SIG-M5 (cell line): ENCODE measurements at regions not wholly inside any gene's neighbourhood (a gene's known extent, or its start where the extent isn't known, plus 50 kb on each side); places are given as distances from the start of the nearest gene placed in this dataset.
"Not testable (repeated sequence)": the region's sequence is repeated elsewhere in the genome, so short reads cannot be mapped to it uniquely, and the experiment has no call there.

Experiments used
- DNase-seq: peaks from one replicate; lab custom pipeline; 2025; lab: John Stamatoyannopoulos, UW

DNA sequence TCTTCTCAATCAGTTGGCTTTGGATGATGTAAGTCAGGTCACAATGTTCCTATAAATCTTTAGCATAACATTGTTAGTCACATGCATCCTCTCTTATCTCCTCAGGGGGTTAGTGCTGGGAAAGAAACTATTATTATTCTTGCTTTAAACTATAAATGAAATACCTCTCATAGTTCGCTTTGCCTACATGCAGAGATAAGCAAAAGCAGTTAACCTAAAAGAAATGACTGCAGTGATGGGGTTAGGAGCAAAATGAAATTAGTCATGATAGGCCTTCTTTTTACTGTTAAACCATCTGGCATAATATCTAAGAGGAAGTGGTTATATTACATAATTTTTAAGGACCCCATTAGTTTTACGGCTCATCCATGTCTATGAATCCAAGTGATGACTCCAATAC lies 91.7 kb upstream of the IGSF10 start:
- DNase-seq, result peak; percentile 52

DNA sequence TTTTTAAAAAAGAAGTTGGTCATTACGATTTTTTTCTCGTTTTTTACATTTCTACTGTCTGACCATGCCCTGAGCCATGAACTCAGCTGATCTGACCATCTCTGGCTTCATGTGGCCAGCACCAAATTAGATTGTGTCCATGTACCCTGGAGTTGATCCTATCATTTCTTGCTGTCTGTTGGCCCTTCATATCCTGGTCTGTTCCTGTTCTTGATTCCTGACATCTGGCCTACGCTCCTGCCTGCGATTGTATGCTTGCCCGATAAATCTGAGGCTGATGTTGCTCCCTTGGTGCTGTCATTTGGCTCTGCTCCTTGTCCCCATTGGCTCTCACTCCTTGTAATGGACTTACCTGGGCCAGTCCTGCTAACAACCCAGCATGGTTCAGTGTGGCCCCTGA lies 89.8 kb upstream of the IGSF10 start:
- DNase-seq, result no peak

DNA sequence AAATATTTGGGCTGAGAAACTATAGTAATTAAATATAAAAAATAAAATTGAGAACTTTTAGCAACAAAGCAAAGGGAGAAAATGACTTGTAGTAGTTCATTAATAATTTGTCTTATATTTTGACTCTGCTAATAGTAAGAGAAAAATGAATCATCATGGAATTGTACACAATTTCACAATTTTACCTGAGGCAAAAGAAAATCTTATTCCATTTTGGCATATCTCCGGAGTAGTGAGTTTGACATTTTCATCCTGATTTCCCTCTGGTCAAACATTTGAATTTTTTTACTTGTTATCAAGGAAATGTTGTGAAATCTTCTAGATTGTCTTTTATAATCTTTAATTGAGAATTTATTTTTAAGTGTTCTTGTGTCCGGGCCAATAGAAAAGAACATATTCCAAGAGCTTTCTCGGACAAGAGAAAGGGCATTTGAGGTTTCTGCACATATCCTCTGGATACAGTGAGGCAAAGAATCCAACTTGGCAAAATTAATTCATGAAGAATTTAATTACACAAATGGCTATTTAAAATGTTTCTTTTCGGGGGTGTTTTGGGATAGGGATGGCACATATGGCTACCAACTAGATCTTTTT lies 89.3 kb upstream of the IGSF10 start:
- no peak for DNase-seq

DNA sequence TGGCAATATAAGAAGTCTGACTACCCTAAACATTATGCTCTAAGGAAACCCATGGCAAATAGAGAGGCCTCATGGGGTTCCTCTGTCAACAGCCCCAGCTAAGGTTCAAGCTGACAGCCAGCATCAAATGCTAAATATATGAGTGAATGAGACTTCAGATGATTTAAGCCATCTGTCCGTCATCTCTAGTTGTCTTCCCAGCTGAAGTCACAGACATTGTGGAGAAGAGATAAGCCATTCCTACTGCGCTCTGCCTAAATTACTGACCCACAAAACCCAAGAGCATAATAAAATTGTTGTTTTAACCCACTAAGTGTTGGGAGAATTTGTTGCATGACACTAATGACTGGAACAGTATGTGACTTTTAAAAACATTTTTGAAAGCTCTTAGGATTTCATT lies 87.3 kb upstream of the IGSF10 start:
- DNase-seq, result no peak

DNA sequence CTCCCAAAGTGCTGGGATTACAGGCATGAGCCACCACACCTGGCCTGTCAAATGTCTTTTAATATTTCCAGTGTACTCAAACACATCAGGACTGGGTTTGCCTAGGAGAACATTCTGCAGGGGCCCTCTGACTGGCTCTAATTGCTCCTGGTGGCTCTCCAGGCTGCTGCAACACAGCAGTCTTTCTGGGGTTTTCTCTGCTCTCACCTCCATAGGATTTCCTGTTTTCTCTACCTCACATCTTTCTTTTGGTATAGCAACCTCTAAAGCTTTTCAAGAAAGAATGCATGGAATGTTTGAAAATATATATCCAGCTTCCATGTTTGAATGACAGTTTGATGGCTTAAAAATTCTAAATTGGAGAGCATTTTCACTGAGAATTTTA lies 83.3 kb upstream of the IGSF10 start:
- no peak for DNase-seq

DNA sequence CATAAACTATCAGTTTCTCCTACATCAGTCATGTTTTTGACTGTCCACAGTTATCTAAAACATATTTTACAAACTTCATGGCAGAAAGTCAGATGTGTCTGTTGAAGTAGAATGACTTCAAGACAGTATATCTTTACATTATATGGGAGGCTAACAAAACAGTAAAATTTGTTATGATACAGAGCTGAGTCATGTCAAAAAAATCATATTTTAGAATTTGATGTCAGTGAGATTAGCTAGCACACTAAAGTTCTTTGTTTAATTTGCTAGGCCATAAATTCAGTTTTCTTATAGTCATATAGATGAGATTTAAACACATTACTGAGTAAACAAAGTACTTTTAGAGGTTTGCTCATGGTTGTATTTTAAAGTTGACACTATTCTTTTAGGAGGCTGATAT lies 80.3 kb upstream of the IGSF10 start:
- no peak for DNase-seq

DNA sequence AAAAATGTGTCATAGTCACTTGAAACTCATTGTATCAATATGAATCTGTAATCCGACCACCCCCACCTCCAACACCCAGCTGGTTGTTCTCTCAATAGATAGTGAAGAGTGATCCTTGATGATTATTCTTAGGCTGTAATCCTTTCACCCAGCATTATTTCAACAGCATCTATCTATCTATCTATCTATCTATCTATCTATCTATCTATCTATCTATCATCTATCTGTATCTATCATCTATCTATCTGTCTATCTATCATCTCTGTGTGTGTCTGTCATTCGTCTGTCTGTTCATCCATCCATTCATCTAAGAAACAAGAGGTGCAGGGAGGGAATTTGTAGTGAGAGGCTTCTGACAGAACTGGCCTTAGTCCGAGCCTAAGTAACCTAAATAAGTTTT lies 78.7 kb upstream of the IGSF10 start:
- no peak for DNase-seq

DNA sequence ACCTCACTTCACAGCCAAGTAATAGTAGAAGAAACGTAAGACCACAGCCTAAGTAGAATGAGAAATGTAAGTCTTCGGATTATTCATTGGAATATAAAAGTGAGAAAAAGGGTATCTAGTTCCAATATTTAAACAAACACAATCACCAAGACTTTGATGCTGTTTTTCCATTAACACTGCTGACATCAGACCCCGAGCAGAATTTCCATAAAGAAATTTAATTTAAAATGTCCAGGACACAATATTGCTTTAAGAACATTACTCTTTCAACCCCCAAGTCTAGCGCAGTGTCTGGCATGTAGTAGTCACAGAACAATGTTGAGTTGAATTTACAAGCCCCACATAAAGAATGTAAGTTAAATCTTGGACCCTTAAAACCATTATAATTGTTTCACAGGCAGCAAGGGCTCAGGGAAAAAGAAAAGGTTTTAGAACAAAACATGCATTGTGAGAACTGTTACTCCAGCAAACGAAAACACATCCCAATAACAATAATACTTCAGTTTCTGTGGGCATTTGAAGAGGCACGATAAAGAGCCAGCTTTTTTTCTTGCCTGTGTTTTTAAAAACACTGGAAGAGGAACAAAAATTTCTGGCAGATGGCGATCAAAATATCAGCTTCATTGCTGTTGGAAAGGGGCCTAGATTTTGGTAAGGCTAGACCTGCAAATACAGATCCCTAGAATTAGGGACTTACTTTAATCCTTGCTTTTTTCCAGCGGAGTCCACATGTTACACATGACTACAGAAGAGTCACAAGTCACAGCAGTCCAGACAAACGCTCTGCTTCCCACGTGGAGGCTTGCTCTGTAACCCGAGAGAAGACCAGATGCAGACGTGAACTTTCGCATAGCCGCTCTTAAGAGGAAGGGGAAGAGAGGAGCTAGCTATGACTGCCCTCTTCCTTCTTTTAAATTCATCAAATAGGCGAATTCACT lies 77.9 kb upstream of the IGSF10 start:
- DNase-seq, result no peak

DNA sequence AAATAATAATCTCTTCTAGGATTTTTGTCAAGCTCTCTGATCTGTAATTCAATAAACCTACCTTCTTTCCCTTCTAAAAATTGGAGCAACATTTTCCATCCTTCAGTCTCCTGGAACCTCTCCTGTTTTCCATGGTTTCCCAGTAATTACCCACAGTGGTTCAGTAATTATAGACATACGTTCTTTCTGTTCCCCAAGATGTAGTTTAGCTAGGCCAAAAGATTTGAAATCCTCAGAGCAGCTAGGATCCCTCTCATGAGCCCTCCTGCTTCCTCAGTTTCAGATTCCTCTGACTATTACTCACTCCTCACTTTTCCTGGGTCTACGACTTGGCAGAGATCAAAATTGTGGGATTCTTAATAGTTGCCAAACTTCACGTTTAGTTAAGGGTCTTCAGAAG lies 76.9 kb upstream of the IGSF10 start:
- no peak for DNase-seq

DNA sequence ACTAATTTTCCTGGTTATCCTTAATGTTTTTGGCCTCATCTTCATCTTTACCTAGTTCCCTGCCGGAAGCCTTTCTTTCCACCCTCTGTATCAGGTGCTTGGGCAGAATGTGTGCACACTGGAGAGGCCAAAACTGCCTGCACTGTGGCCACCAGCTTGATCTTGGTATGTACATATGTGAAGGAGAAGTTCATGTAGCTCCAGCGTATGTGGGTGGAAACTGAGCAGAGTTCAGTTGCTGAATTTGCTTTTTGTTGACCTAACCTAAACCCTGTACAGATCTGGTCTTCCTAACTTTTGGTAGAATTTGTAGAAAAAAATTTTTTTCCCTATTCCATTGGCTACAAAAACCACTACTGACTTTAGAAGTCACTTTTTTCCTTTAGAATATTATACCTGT lies 65.9 kb upstream of the IGSF10 start:
- no peak for DNase-seq

DNA sequence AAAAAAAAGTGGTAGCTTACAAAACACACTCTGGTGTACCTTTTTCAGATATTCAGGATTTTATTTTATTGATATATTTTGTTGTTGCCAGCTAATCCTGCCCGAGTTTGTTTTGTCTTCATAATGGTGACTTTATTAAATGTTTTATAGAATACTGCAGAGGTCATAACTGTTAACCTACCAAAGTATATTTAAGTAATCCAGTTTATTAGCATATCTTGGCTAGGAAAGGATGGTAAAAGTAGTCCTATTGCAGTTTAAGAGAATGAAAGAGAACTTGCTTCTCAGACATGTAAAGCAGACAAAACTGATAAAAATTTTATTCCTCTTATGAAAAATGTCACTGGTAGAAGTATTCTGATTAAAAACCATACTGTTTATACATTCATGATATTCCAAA lies 59.2 kb upstream of the IGSF10 start:
- DNase-seq, result no peak

DNA sequence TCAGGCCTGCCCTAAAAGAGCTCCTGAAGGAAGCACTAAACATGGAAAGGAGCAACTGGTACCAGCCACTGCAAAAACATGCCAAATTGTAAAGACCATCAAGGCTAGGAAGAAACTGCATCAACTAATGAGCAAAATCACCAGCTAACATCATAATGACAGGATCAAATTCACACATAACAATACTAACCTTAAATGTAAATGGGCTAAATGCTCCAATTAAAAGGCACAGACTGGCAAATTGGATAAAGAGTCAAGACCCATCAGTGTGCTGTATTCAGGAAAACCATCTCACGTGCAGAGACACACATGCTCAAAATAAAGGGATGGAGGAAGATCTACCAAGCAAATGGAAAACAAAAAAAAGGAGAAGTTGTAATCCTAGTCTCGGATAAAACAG lies 50.6 kb upstream of the IGSF10 start:
- not testable (repeated sequence) for DNase-seq
